ENCODE measurements at regions not wholly inside any gene's neighbourhood (a gene's known extent, or its start where the extent isn't known, plus 50 kb on each side); places are given as distances from the start of the nearest gene placed in this dataset.

DNA sequence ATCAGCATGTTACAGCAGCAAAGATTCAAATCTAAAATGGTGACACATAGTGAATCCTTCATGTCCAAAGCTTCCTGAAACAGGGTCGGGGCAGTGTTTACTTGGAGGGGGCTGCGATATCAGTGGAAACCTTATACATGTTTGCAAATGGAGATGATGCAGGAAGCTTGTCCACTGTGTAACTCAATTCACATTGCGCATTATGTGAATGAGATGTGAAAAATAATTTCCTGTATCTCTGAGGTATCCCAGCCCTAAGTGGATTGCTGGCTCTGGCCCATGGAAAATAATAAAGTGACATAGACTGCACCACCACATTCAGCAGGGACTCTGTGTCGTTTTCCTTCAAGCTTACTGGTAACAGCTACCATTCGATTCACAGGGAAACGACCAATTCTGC is 505.5 kb downstream of the GALR1 start:
- Histone ChIP-seq H3K9me3 (ENCODE audit: insufficient read depth, low read length) (no peaks in the 10 kb centered on the region), H3K9ac (ENCODE audit: insufficient read length, low read depth) (no peak overlapping the region)

DNA sequence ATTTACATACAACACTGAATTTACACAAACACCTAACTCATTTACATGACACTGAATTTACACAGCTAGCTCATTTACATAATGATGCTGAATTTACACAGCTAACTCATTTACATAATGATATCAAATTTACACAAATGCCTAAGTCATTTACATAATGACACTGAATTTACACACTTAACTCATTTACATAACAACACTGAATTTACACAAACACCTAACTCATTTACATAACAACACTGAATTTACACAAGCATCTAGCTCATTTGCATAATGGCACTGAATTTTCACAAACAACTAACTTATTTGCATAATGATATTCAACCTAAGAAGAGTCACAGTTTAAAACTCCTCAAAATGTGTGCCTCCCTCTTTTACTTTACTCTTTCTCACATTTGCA is 511.7 kb downstream of the GALR1 start:
- Histone ChIP-seq H3K4me3 (ENCODE audit: insufficient read length, low read depth) (no peak overlapping the region), H3K9ac (ENCODE audit: insufficient read length, low read depth) (no peak overlapping the region), H3K4me1 (ENCODE audit: insufficient read depth, insufficient read length) (no peaks in the 10 kb centered on the region), H3K9me3 (ENCODE audit: insufficient read depth, low read length) (peaks cover 10% of the 10 kb centered on the region; the same call in 1 of the 2 replicates), H3K27me3 (ENCODE audit: insufficient read depth, insufficient read length) (peaks cover 9% of the 10 kb centered on the region), H3K36me3 (ENCODE audit: insufficient read depth, insufficient read length, low read length) (no peaks in the 10 kb centered on the region)
- no peak for DNase-seq (ENCODE audit: low read depth, low spot score)
- TF ChIP-seq ZNF274 (IDR thresholded peaks at IDR 0.05; ENCODE audit: low read depth, low read length) (no peak), SUZ12 (IDR thresholded peaks at IDR 0.05; ENCODE audit: extremely low read depth, insufficient read depth, insufficient read length) (no peak), YY1 (IDR thresholded peaks at IDR 0.05; ENCODE audit: insufficient read depth, insufficient read length) (no peak)

More for the DNA sequence above, 505.5 kb downstream of the GALR1 start:
- no peaks in the 10 kb centered on the region for H3K36me3 ChIP-seq (ENCODE audit: insufficient read depth, insufficient read length, low read length)
- TF ChIP-seq ZNF274 (IDR thresholded peaks at IDR 0.05; ENCODE audit: low read depth, low read length) (no peak), SUZ12 (IDR thresholded peaks at IDR 0.05; ENCODE audit: extremely low read depth, insufficient read depth, insufficient read length) (no peak), YY1 (IDR thresholded peaks at IDR 0.05; ENCODE audit: insufficient read depth, insufficient read length) (no peak)
- no peak for DNase-seq (ENCODE audit: low read depth, low spot score)
- no peak overlapping the region for H3K4me3 ChIP-seq (ENCODE audit: insufficient read length, low read depth)
- no peaks in the 10 kb centered on the region for H3K4me1 ChIP-seq (ENCODE audit: insufficient read depth, insufficient read length)
- H3K27me3 ChIP-seq (ENCODE audit: insufficient read depth, insufficient read length) = peaks cover 9% of the 10 kb centered on the region

DNA sequence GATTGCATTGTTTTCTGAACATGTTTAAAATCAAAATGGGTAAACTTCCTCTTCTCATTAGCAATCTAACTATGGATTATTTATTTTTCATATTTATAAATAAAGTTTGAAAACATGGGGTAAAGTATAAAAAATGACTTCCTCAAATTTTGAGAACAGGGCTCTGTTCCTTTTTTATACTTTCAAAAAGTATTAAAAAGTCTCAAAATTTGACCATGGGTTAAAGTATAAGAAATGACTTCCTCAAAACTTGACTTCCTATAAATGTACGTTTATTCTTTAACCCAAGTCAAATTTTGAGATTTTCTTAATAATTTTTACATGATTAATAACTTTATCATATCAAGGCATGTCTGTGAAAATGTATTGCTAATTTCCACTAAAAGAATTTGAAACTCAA is 512.4 kb downstream of the GALR1 start:
- H3K4me1 ChIP-seq (ENCODE audit: insufficient read depth, insufficient read length) = no peaks in the 10 kb centered on the region
- H3K9ac ChIP-seq (ENCODE audit: insufficient read length, low read depth) = no peak overlapping the region
- H3K4me3 ChIP-seq (ENCODE audit: insufficient read length, low read depth) = no peak overlapping the region
- peaks cover 9% of the 10 kb centered on the region for H3K27me3 ChIP-seq (ENCODE audit: insufficient read depth, insufficient read length)
- H3K36me3 ChIP-seq (ENCODE audit: insufficient read depth, insufficient read length, low read length) = no peaks in the 10 kb centered on the region
- DNase-seq (ENCODE audit: low read depth, low spot score) = no peak
- TF ChIP-seq ZNF274 (IDR thresholded peaks at IDR 0.05; ENCODE audit: low read depth, low read length) = no peak
- TF ChIP-seq YY1 (IDR thresholded peaks at IDR 0.05; ENCODE audit: insufficient read depth, insufficient read length) = no peak
- TF ChIP-seq SUZ12 (IDR thresholded peaks at IDR 0.05; ENCODE audit: extremely low read depth, insufficient read depth, insufficient read length) = no peak
- peaks cover 10% of the 10 kb centered on the region; the same call in 1 of the 2 replicates for H3K9me3 ChIP-seq (ENCODE audit: insufficient read depth, low read length)

DNA sequence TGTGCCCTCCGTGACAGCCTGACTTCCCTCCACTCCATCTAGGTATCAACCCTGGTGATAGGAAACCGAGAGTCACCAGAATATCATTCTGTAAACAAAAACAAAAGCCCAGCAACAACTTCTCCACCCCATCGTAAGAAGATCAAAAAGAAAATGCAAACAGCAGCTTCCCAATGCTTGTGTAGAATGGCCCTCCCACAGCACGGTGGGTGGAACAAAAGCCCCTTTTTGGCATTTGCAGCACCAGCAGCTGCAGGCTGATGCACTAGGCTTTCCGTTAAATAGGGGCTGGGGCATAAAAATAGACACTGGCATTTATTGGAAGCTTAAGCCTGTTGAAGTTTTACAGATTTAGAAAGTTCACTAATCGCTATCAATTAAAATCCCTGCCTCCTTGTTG is 513.0 kb downstream of the GALR1 start:
- H3K4me1 ChIP-seq (ENCODE audit: insufficient read depth, insufficient read length) = no peaks in the 10 kb centered on the region
- H3K9me3 ChIP-seq (ENCODE audit: insufficient read depth, low read length) = peaks cover 10% of the 10 kb centered on the region; the same call in 1 of the 2 replicates
- TF ChIP-seq YY1 (IDR thresholded peaks at IDR 0.05; ENCODE audit: insufficient read depth, insufficient read length) (no peak), SUZ12 (IDR thresholded peaks at IDR 0.05; ENCODE audit: extremely low read depth, insufficient read depth, insufficient read length) (no peak), ZNF274 (IDR thresholded peaks at IDR 0.05; ENCODE audit: low read depth, low read length) (no peak)
- H3K4me3 ChIP-seq (ENCODE audit: insufficient read length, low read depth) = no peak overlapping the region
- DNase-seq (ENCODE audit: low read depth, low spot score) = no peak
- peaks cover 9% of the 10 kb centered on the region for H3K27me3 ChIP-seq (ENCODE audit: insufficient read depth, insufficient read length)
- H3K9ac ChIP-seq (ENCODE audit: insufficient read length, low read depth) = no peak overlapping the region
- no peaks in the 10 kb centered on the region for H3K36me3 ChIP-seq (ENCODE audit: insufficient read depth, insufficient read length, low read length)

DNA sequence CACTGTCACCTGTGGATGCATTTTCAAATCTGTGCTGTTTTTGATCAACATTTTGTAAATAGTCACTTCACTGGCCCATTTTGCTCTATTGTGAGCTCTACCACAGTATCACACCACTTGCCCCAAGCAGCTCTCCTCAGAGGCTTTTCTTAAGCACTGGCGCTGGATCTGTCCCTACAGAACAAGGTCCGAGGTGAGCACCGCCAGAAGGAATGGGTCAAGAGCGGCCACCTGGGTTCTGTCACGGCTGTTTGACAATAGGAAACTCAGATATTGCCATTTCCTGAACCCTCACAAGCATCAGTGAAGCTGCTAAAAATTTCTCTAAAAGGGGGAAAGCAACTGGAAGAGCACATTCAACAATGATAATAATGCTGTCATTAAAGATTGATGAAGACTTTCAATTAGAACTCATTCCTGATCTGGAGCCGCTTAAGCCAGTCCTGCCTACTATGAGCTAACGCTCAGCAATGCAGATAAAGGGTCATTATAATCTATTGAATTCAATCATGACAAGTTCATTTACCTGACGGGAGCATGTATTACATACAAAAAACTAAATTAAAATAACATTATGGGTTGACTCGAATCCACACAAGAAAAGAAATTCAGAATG is 514.0 kb downstream of the GALR1 start:
- DNase-seq (ENCODE audit: low read depth, low spot score) = no peak
- peaks cover 9% of the 10 kb centered on the region for H3K27me3 ChIP-seq (ENCODE audit: insufficient read depth, insufficient read length)

DNA sequence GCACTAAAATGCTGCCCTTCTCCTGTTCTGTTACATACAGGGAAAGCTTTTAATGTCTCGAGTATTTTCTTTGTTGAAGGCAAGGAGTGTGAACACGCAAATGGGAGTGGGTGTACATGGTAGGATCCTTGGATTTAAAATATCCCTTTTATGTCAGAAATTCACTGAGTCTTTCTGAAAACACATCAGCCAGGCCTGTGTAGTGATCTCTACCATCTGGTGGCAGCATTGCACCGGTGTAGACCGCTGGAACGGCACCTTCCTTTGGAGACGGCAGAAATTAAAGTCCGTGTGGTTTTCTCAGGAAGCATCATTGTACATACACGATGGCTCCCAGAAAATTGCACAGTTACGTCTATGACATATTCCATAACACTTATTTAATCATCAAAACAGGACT is 515.8 kb downstream of the GALR1 start:
- Histone ChIP-seq H3K4me1 (ENCODE audit: insufficient read depth, insufficient read length) (no peaks in the 10 kb centered on the region), H3K4me3 (ENCODE audit: insufficient read length, low read depth) (no peak overlapping the region), H3K27me3 (ENCODE audit: insufficient read depth, insufficient read length) (no peaks in the 10 kb centered on the region), H3K36me3 (ENCODE audit: insufficient read depth, insufficient read length, low read length) (no peaks in the 10 kb centered on the region), H3K9me3 (ENCODE audit: insufficient read depth, low read length) (peaks cover 10% of the 10 kb centered on the region; the same call in 1 of the 2 replicates), H3K9ac (ENCODE audit: insufficient read length, low read depth) (no peak overlapping the region)
- DNase-seq (ENCODE audit: low read depth, low spot score) = peak; percentile 30
- TF ChIP-seq YY1 (IDR thresholded peaks at IDR 0.05; ENCODE audit: insufficient read depth, insufficient read length) (no peak), ZNF274 (IDR thresholded peaks at IDR 0.05; ENCODE audit: low read depth, low read length) (no peak), SUZ12 (IDR thresholded peaks at IDR 0.05; ENCODE audit: extremely low read depth, insufficient read depth, insufficient read length) (no peak)

More for the DNA sequence above, 514.0 kb downstream of the GALR1 start:
- Histone ChIP-seq H3K9me3 (ENCODE audit: insufficient read depth, low read length) (peaks cover 10% of the 10 kb centered on the region; the same call in 1 of the 2 replicates), H3K4me3 (ENCODE audit: insufficient read length, low read depth) (no peak overlapping the region), H3K4me1 (ENCODE audit: insufficient read depth, insufficient read length) (no peaks in the 10 kb centered on the region), H3K36me3 (ENCODE audit: insufficient read depth, insufficient read length, low read length) (no peaks in the 10 kb centered on the region), H3K9ac (ENCODE audit: insufficient read length, low read depth) (no peak overlapping the region)
- no peak for TF ChIP-seq ZNF274 (IDR thresholded peaks at IDR 0.05; ENCODE audit: low read depth, low read length)

DNA sequence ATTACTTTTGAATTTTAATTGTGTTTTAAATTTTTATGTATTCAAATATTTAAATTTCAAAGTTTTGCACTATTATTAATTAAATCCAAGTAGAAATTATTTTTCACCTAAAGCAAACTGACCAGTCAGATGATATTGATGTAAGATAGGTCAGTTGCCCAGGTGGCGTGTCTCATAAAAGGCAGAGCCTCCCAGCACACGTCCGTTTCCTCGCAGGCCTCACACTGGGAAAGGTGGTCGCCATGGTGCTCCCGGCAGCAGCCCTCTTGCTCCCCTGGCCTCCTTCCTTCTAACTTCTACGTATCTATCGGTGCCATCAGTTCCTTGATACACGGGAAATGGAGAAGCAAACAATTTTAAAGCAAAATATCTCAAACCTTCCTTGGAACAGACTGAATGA is 516.8 kb downstream of the GALR1 start:
- H3K9me3 ChIP-seq (ENCODE audit: insufficient read depth, low read length) = peaks cover 3% of the 10 kb centered on the region; the same call in 1 of the 2 replicates
- H3K36me3 ChIP-seq (ENCODE audit: insufficient read depth, insufficient read length, low read length) = no peaks in the 10 kb centered on the region
- DNase-seq (ENCODE audit: low read depth, low spot score) = no peak
- H3K4me3 ChIP-seq (ENCODE audit: insufficient read length, low read depth) = no peak overlapping the region
- TF ChIP-seq SUZ12 (IDR thresholded peaks at IDR 0.05; ENCODE audit: extremely low read depth, insufficient read depth, insufficient read length) (no peak), YY1 (IDR thresholded peaks at IDR 0.05; ENCODE audit: insufficient read depth, insufficient read length) (no peak), ZNF274 (IDR thresholded peaks at IDR 0.05; ENCODE audit: low read depth, low read length) (no peak)
- no peaks in the 10 kb centered on the region for H3K27me3 ChIP-seq (ENCODE audit: insufficient read depth, insufficient read length)
- H3K4me1 ChIP-seq (ENCODE audit: insufficient read depth, insufficient read length) = no peaks in the 10 kb centered on the region
- no peak overlapping the region for H3K9ac ChIP-seq (ENCODE audit: insufficient read length, low read depth)
